CD14-positive monocyte (primary cell): ENCODE measurements at regions not wholly inside any gene's neighbourhood (a gene's known extent, or its start where the extent isn't known, plus 50 kb on each side); places are given as distances from the start of the nearest gene placed in this dataset.

ENCODE experiments used
- DNase-seq, 3 donors: peaks; one replicate each; pipeline ENCODE4 v3.0.0-alpha.2; 2011 to 2022
- H2AFZ ChIP-seq: 2 replicates; pipeline ENCODE4 v1.6.0; 2012; ENCODE audit warnings: mild to moderate bottlenecking, low read depth, low read length, inconsistent platforms; ENCODE audit not compliant: insufficient read depth, poor library complexity, severe bottlenecking
- H3K27ac ChIP-seq, 2 donors: 1 replicate in 1 of 2; 2 replicates in 1 of 2; pipeline ENCODE4 v1.5.1; 2012 to 2013; ENCODE audit warnings: low read length in 2 of 2, control low read depth in 1 of 2, inconsistent platforms in 1 of 2, low read depth in 1 of 2, mild to moderate bottlenecking in 1 of 2
- H3K27me3 ChIP-seq, 2 donors: one replicate each; pipeline versions ENCODE4 v1.6.0 to v1.6.1; 2011 to 2013; ENCODE audit warnings: low read length in 2 of 2; ENCODE audit not compliant: control insufficient read depth in 2 of 2, insufficient read depth in 2 of 2
- H3K36me3 ChIP-seq, 2 donors: replicated peaks in 1 of 2; 1 replicate in 1 of 2; 2 replicates in 1 of 2; pipeline versions ENCODE4 v1.5.1 to v1.6.1; 2012 to 2013; ENCODE audit warnings: low read length in 2 of 2, control low read depth in 1 of 2, inconsistent platforms in 1 of 2, mild to moderate bottlenecking in 1 of 2; ENCODE audit not compliant: insufficient read depth in 2 of 2, control insufficient read depth in 1 of 2
- H3K4me1 ChIP-seq, 2 donors: 1 replicate in 1 of 2; 2 replicates in 1 of 2; pipeline versions ENCODE4 v1.5.1 to v1.6.1; 2012 to 2013; ENCODE audit warnings: low read length in 2 of 2, control low read depth in 1 of 2, inconsistent platforms in 1 of 2, mild to moderate bottlenecking in 1 of 2, moderate library complexity in 1 of 2; ENCODE audit not compliant: insufficient read depth in 2 of 2, control insufficient read depth in 1 of 2
- H3K4me2 ChIP-seq: replicated peaks from 2 replicates; pipeline ENCODE3; 2012; ENCODE audit warnings: low read length, moderate library complexity, mild to moderate bottlenecking; ENCODE audit not compliant: poor library complexity, severe bottlenecking; ENCODE audit errors: extremely low read depth
- H3K4me3 ChIP-seq, 3 experiments: fragments of 200-600 bp in 1 of 3; sonication (generic) in 1 of 3; replicated peaks in 1 of 3; 1 replicate in 2 of 3; 2 replicates in 1 of 3; pipeline ENCODE4 v1.5.1; 2011 to 2013; ENCODE audit warnings: low read length in 3 of 3, mild to moderate bottlenecking in 3 of 3, control low read depth in 2 of 3, low read depth in 2 of 3, inconsistent platforms in 1 of 3, moderate library complexity in 1 of 3
- H3K79me2 ChIP-seq: 2 replicates; pipeline ENCODE4 v1.6.0; 2012; ENCODE audit warnings: mild to moderate bottlenecking, control low read depth, inconsistent platforms, low read length, moderate library complexity; ENCODE audit not compliant: insufficient read depth
- H3K9ac ChIP-seq: 2 replicates; pipeline ENCODE4 v1.6.0; 2017; ENCODE audit warnings: low read length, mild to moderate bottlenecking; ENCODE audit not compliant: insufficient read depth, poor library complexity, severe bottlenecking
- H3K9me3 ChIP-seq, 2 donors: replicated peaks in 1 of 2; 1 replicate in 1 of 2; 2 replicates in 1 of 2; pipeline versions ENCODE4 v1.5.1 to v1.6.1; 2012 to 2013; ENCODE audit warnings: low read length in 2 of 2, control low read depth in 1 of 2; ENCODE audit not compliant: control insufficient read depth in 1 of 2, insufficient read depth in 1 of 2
- H4K20me1 ChIP-seq: 2 replicates; pipeline ENCODE4 v1.6.0; 2012; ENCODE audit warnings: mild to moderate bottlenecking, low read length, control low read depth, moderate library complexity; ENCODE audit not compliant: insufficient read depth
- H3K27ac Mint-ChIP-seq, 7 donors: one replicate each; pipeline ENCODE4 v1.8.0; 2020; ENCODE audit warnings: mild to moderate bottlenecking in 7 of 7, mixed read lengths in 7 of 7, moderate library complexity in 6 of 7, inconsistent platforms in 2 of 7
- H3K27me3 Mint-ChIP-seq, 3 donors: one replicate each; pipeline ENCODE4 v1.8.0; 2021 to 2022; ENCODE audit warnings: low read depth in 3 of 3, mild to moderate bottlenecking in 3 of 3, mixed read lengths in 3 of 3, moderate library complexity in 3 of 3, inconsistent platforms in 1 of 3
- H3K36me3 Mint-ChIP-seq, 2 donors: one replicate each; pipeline ENCODE4 v1.8.0; 2020; ENCODE audit warnings: mixed read lengths in 2 of 2, inconsistent platforms in 1 of 2, mild to moderate bottlenecking in 1 of 2
- H3K4me1 Mint-ChIP-seq: one replicate; pipeline ENCODE4 v1.8.0; 2020; ENCODE audit warnings: mild to moderate bottlenecking, mixed read lengths
- H3K4me3 Mint-ChIP-seq, 2 donors: one replicate each; pipeline ENCODE4 v1.8.0; 2020; ENCODE audit warnings: mild to moderate bottlenecking in 2 of 2, mixed read lengths in 2 of 2, moderate library complexity in 1 of 2
- H3K9me3 Mint-ChIP-seq, 7 donors: one replicate each; pipeline ENCODE4 v1.8.0; 2020 to 2022; ENCODE audit warnings: mixed read lengths in 7 of 7, mild to moderate bottlenecking in 6 of 7, moderate library complexity in 6 of 7, inconsistent platforms in 2 of 7
- CTCF ChIP-seq: fragments of 200-600 bp; IDR thresholded peaks from one replicate; pipeline ENCODE4 v1.8.0; 2022; ENCODE audit warnings: antibody characterized with exemption, mild to moderate bottlenecking
- WGBS: methylation state at CpG from one replicate; pipeline ENCODE4 v1.1.5; 2013; ENCODE audit warnings: missing lambda C conversion rate; ENCODE audit not compliant: insufficient coverage; 5-methylcytosine and 5-hydroxymethylcytosine counted together
- intact Hi-C, 2 donors: fragments of 100-400 bp; cut with micrococcal nuclease; formaldehyde crosslinking; loops; one replicate each; pipeline versions ENCODE4 v1.15.0 to v1.15.1; 2023

GRCh38 chr1:199508072-199508471 lies 519.4 kb upstream of the NR5A2 start:
- Mint-ChIP-seq H3K4me1 (peaks cover 2% of the 10 kb centered on the region), H3K27me3 (no peaks in the 10 kb centered on the region), H3K4me3 (no peak overlapping the region), H3K27ac (no peak overlapping the region), H3K36me3 (peaks cover 0 to 1% of the 10 kb centered on the region in 2 donors), H3K9me3 (peaks cover 0 to 2% (median 2%) of the 10 kb centered on the region in 7 donors)
- no peak for TF ChIP-seq CTCF
- Histone ChIP-seq H2AFZ (no peak overlapping the region), H3K9ac (no peak overlapping the region), H3K27ac (no peak overlapping the region), H3K4me2 (no peak overlapping the region), H3K4me3 (no peak overlapping the region), H3K36me3 (no peaks in the 10 kb centered on the region), H3K79me2 (no peaks in the 10 kb centered on the region), H3K27me3 (no peaks in the 10 kb centered on the region), H4K20me1 (no peaks in the 10 kb centered on the region), H3K4me1 (no peaks in the 10 kb centered on the region), H3K9me3 (no peaks in the 10 kb centered on the region)
- intact Hi-C loops: no loop called here
- DNase-seq: no peak
- WGBS: 90% methylated on average over 2 of the region's 3 CpGs

GRCh38 chr1:199508653-199509052 lies 518.9 kb upstream of the NR5A2 start:
- H4K20me1 ChIP-seq: no peaks in the 10 kb centered on the region
- intact Hi-C loops: no loop called here
- H3K79me2 ChIP-seq: no peaks in the 10 kb centered on the region
- H3K36me3 Mint-ChIP-seq: peaks cover 0 to 1% of the 10 kb centered on the region in 2 donors
- no peaks in the 10 kb centered on the region for H3K9me3 ChIP-seq
- H3K36me3 ChIP-seq: no peaks in the 10 kb centered on the region
- H3K27me3 Mint-ChIP-seq: no peaks in the 10 kb centered on the region
- H3K4me3 ChIP-seq: no peak overlapping the region
- no peak overlapping the region for H3K4me2 ChIP-seq
- peaks cover 2% of the 10 kb centered on the region for H3K4me1 Mint-ChIP-seq
- peaks cover 0 to 2% (median under 1%) of the 10 kb centered on the region in 7 donors for H3K9me3 Mint-ChIP-seq
- H3K27me3 ChIP-seq: no peaks in the 10 kb centered on the region
- H3K4me3 Mint-ChIP-seq: no peak overlapping the region
- no peak for TF ChIP-seq CTCF
- H3K4me1 ChIP-seq: no peaks in the 10 kb centered on the region
- no peak overlapping the region for H3K9ac ChIP-seq
- H2AFZ ChIP-seq: no peak overlapping the region
- WGBS: no CpG with 5 or more reads among the region's 2 CpGs
- H3K27ac Mint-ChIP-seq: no peak overlapping the region
- no peak overlapping the region for H3K27ac ChIP-seq
- no peak for DNase-seq
